D721Med (cell line): ENCODE measurements at regions not wholly inside any gene's neighbourhood (a gene's known extent, or its start where the extent isn't known, plus 50 kb on each side); places are given as distances from the start of the nearest gene placed in this dataset.
"Not testable (repeated sequence)": the region's sequence is repeated elsewhere in the genome, so short reads cannot be mapped to it uniquely, and the experiment has no call there.

Source experiments
- DNase-seq: peaks from one replicate; pipeline ENCODE4 v3.0.0; 2011; ENCODE audit warnings: low spot score; ENCODE audit not compliant: insufficient read length
- FAIRE-seq: peaks from 2 replicates; lab custom pipeline; 2011; peaks lifted over from hg19 to GRCh38; lab: Jason Lieb, UNC
- CTCF ChIP-seq: IDR thresholded peaks from 2 replicates; pipeline ENCODE4 v1.5.1; 2012; ENCODE audit warnings: mild to moderate bottlenecking, control low read depth; ENCODE audit not compliant: insufficient read depth; ENCODE audit errors: missing control alignments

GRCh38 chr10:108624052-108624451 lies 1299.3 kb downstream of the XPNPEP1 start:
- FAIRE-seq (no peak), DNase-seq (no peak)
- no peak for TF ChIP-seq CTCF

- DNase-seq (no peak), FAIRE-seq (no peak)
- no peak for TF ChIP-seq CTCF
Observed at GRCh38 chr10:108620821-108621534, 1302.3 kb downstream of the XPNPEP1 start.

- no peak for FAIRE-seq
- TF ChIP-seq CTCF, result no peak
- no peak for DNase-seq
Observed at GRCh38 chr10:108616559-108617285, 1306.6 kb downstream of the XPNPEP1 start.

- no peak for FAIRE-seq
- DNase-seq, result no peak
- TF ChIP-seq CTCF, result no peak
Observed at GRCh38 chr10:108615576-108616320, 1307.6 kb downstream of the XPNPEP1 start.

GRCh38 chr10:108612485-108612884 lies 1310.8 kb downstream of the XPNPEP1 start:
- no peak for DNase-seq
- FAIRE-seq, result no peak
- no peak for TF ChIP-seq CTCF

- FAIRE-seq, result no peak
- DNase-seq, result no peak
- no peak for TF ChIP-seq CTCF
Observed at GRCh38 chr10:108608860-108609259, 1314.5 kb downstream of the XPNPEP1 start.

- DNase-seq (no peak), FAIRE-seq (no peak)
- TF ChIP-seq CTCF, result no peak
Observed at GRCh38 chr10:108601851-108602250, 1321.5 kb downstream of the XPNPEP1 start.

GRCh38 chr10:108600511-108600910 lies 1322.8 kb downstream of the XPNPEP1 start:
- not testable (repeated sequence) for FAIRE-seq, DNase-seq

- not testable (repeated sequence) for FAIRE-seq, DNase-seq
Observed at GRCh38 chr10:108599317-108599716, 1324.0 kb downstream of the XPNPEP1 start.
